ENCODE measurements at regions not wholly inside any gene's neighbourhood (a gene's known extent, or its start where the extent isn't known, plus 50 kb on each side); places are given as distances from the start of the nearest gene placed in this dataset.
A peak's percentile ranks its signal among the peaks of the same experiment; 100 is the strongest.

DNA sequence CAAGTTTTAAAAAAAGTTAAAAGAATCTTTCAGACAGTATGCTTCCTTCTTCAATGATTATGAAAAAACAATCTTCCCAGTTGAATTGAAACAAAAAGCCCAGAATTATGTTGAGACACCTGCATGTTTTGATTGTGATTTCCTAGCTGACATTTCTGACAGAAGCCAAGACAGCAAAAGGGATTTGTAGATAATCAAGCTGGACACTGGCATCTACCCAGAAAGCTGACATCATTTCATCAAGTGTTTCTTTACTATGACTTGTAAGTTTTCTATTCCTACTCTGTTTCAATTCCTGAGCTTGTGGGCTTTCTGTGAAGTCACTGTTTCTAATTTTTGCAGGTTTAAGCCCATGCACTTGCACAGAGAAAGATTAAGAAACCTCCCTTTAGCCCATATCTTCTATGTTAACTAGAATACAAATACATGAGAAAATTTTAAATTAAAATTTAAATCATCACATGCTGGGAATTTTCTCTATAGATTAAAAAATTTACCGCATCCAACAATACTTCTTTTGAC is 82.9 kb upstream of the CCDC85A start:
- TF ChIP-seq, protein P1, sequence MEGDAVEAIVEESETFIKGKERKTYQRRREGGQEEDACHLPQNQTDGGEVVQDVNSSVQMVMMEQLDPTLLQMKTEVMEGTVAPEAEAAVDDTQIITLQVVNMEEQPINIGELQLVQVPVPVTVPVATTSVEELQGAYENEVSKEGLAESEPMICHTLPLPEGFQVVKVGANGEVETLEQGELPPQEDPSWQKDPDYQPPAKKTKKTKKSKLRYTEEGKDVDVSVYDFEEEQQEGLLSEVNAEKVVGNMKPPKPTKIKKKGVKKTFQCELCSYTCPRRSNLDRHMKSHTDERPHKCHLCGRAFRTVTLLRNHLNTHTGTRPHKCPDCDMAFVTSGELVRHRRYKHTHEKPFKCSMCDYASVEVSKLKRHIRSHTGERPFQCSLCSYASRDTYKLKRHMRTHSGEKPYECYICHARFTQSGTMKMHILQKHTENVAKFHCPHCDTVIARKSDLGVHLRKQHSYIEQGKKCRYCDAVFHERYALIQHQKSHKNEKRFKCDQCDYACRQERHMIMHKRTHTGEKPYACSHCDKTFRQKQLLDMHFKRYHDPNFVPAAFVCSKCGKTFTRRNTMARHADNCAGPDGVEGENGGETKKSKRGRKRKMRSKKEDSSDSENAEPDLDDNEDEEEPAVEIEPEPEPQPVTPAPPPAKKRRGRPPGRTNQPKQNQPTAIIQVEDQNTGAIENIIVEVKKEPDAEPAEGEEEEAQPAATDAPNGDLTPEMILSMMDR (IDR thresholded peaks at IDR 0.05; ENCODE audit: extremely low read depth, low read depth, low read length), result no peak
- H3K9me3 ChIP-seq (ENCODE audit: low read depth, low read length), result no peaks in the 10 kb centered on the region
- H3K27me3 ChIP-seq (ENCODE audit: insufficient read depth, low read length), result no peaks in the 10 kb centered on the region
- H3K27ac ChIP-seq (ENCODE audit: low read depth, low read length), result no peak overlapping the region
- no peak overlapping the region for H2AFZ ChIP-seq (ENCODE audit: low read length)
- no peaks in the 10 kb centered on the region for H3K79me2 ChIP-seq (ENCODE audit: insufficient read depth, low read length)
- H3K36me3 ChIP-seq (ENCODE audit: insufficient read depth, low read length), result no peaks in the 10 kb centered on the region
- DNase-seq (ENCODE audit: insufficient read length, low spot score, missing footprints), result no peak
- no peaks in the 10 kb centered on the region for H3K4me1 ChIP-seq (ENCODE audit: insufficient read depth, low read length)
- H3K4me2 ChIP-seq (ENCODE audit: insufficient read depth, low read length), result no peak overlapping the region
- no peaks in the 10 kb centered on the region for H4K20me1 ChIP-seq (ENCODE audit: insufficient read depth, low read length)
- H3K4me3 ChIP-seq (ENCODE audit: insufficient read depth, low read length), result no peak overlapping the region

DNA sequence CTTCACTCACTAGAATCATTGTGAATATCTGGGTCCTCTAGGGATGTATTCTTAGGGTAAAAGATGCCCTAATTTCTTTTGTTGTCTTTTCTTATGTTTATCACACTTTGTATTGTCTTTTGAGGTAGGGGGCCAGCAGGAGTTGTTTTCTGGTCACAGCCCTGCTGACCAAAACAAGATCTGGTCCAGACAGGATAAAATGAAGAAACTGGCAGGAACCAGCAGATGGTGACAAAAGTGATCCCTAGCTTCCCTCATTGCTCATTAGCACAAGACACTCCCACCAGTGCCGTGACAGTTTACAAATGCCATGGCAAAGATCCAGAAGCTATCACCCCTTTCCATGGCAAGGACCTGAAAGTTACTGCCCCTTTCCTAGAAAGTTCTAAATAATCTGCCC is 81.7 kb upstream of the CCDC85A start:
- no peak overlapping the region for H3K27ac ChIP-seq (ENCODE audit: low read depth, low read length)
- H3K4me1 ChIP-seq (ENCODE audit: insufficient read depth, low read length), result no peaks in the 10 kb centered on the region
- H3K36me3 ChIP-seq (ENCODE audit: insufficient read depth, low read length), result no peaks in the 10 kb centered on the region
- no peaks in the 10 kb centered on the region for H3K27me3 ChIP-seq (ENCODE audit: insufficient read depth, low read length)
- no peak overlapping the region for H3K4me3 ChIP-seq (ENCODE audit: insufficient read depth, low read length)
- no peak overlapping the region for H2AFZ ChIP-seq (ENCODE audit: low read length)
- no peaks in the 10 kb centered on the region for H3K9me3 ChIP-seq (ENCODE audit: low read depth, low read length)
- H3K4me2 ChIP-seq (ENCODE audit: insufficient read depth, low read length), result no peak overlapping the region
- DNase-seq (ENCODE audit: insufficient read length, low spot score, missing footprints), result no peak
- no peaks in the 10 kb centered on the region for H4K20me1 ChIP-seq (ENCODE audit: insufficient read depth, low read length)
- no peaks in the 10 kb centered on the region for H3K79me2 ChIP-seq (ENCODE audit: insufficient read depth, low read length)
- TF ChIP-seq, protein P1 (IDR thresholded peaks at IDR 0.05; ENCODE audit: extremely low read depth, low read depth, low read length), result no peak

DNA sequence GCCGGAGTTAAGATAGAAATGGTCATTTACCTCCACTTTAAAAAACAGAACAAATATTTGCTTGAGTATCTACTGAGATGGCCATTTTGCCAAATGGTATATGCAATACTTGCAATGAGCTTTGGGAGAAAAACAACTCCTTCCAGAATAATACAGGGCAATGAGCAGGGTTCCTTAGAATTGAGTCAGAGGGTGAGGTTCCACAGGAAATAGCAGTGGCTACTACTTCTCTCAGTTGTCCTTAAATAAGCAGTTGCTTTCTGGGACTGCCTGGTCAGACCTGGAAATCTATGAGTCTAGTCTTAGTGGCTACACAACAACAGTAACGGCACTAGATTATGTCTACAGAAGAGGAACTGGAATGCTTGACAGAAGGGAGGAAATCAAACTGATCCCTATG is 80.9 kb upstream of the CCDC85A start:
- Histone ChIP-seq H3K27ac (ENCODE audit: low read depth, low read length) (no peak overlapping the region), H3K9me3 (ENCODE audit: low read depth, low read length) (no peaks in the 10 kb centered on the region), H3K4me1 (ENCODE audit: insufficient read depth, low read length) (no peaks in the 10 kb centered on the region), H3K27me3 (ENCODE audit: insufficient read depth, low read length) (no peaks in the 10 kb centered on the region), H4K20me1 (ENCODE audit: insufficient read depth, low read length) (no peaks in the 10 kb centered on the region), H2AFZ (ENCODE audit: low read length) (no peak overlapping the region), H3K4me2 (ENCODE audit: insufficient read depth, low read length) (no peak overlapping the region), H3K4me3 (ENCODE audit: insufficient read depth, low read length) (no peak overlapping the region), H3K79me2 (ENCODE audit: insufficient read depth, low read length) (no peaks in the 10 kb centered on the region), H3K36me3 (ENCODE audit: insufficient read depth, low read length) (no peaks in the 10 kb centered on the region)
- TF ChIP-seq, protein P1 (IDR thresholded peaks at IDR 0.05; ENCODE audit: extremely low read depth, low read depth, low read length), result no peak
- DNase-seq (ENCODE audit: insufficient read length, low spot score, missing footprints), result peak; percentile 85

DNA sequence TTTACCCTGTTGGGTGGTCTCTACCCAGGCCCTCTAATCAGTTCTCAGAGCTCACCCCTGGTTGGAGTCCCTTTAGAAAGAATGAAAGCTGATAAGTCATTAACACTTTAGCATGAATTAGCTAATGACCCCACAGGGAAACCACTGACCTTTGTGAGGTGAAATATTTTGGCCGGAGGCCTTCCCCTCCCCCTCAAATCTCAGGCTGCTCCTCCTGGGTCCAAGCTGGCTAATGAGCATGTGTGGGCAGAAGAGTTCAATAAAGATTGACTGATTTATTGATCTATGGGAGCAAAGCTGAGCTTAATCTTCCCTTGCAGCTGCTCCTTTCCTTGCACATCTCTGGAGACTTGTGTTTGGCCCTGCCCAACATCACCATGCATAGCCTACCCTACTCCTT is 78.8 kb upstream of the CCDC85A start:
- H3K79me2 ChIP-seq (ENCODE audit: insufficient read depth, low read length), result no peaks in the 10 kb centered on the region
- H3K9me3 ChIP-seq (ENCODE audit: low read depth, low read length), result no peaks in the 10 kb centered on the region
- DNase-seq (ENCODE audit: insufficient read length, low spot score, missing footprints), result no peak
- H3K4me3 ChIP-seq (ENCODE audit: insufficient read depth, low read length), result no peak overlapping the region
- H3K36me3 ChIP-seq (ENCODE audit: insufficient read depth, low read length), result no peaks in the 10 kb centered on the region
- no peaks in the 10 kb centered on the region for H4K20me1 ChIP-seq (ENCODE audit: insufficient read depth, low read length)
- TF ChIP-seq, protein P1 (IDR thresholded peaks at IDR 0.05; ENCODE audit: extremely low read depth, low read depth, low read length), result no peak
- no peaks in the 10 kb centered on the region for H3K4me1 ChIP-seq (ENCODE audit: insufficient read depth, low read length)
- H3K27me3 ChIP-seq (ENCODE audit: insufficient read depth, low read length), result no peaks in the 10 kb centered on the region
- H2AFZ ChIP-seq (ENCODE audit: low read length), result no peak overlapping the region
- H3K27ac ChIP-seq (ENCODE audit: low read depth, low read length), result no peak overlapping the region
- H3K4me2 ChIP-seq (ENCODE audit: insufficient read depth, low read length), result no peak overlapping the region

Measured in osteoblast (primary cell).